Peyer's patch (tissue), 4 donors: ENCODE measurements at regions not wholly inside any gene's neighbourhood (a gene's known extent, or its start where the extent isn't known, plus 50 kb on each side); places are given as distances from the start of the nearest gene placed in this dataset.

ENCODE experiments used
- DNase-seq, 3 donors: peaks; one replicate each; pipeline ENCODE4 v3.0.0-alpha.2; 2017 to 2019
- H3K27ac ChIP-seq, 4 donors: fragments of 200-600 bp; sonication (generic); one replicate each; pipeline ENCODE4 v1.5.1; 2016 to 2019
- H3K27me3 ChIP-seq, 2 donors: fragments of 200-600 bp; sonication (generic); one replicate each; pipeline ENCODE4 v1.5.1; 2019
- H3K36me3 ChIP-seq, 3 donors: fragments of 200-600 bp; sonication (generic); one replicate each; pipeline ENCODE4 v1.5.1; 2016 to 2019
- H3K4me1 ChIP-seq, 4 donors: fragments of 200-600 bp; sonication (generic); one replicate each; pipeline ENCODE4 v1.5.1; 2016 to 2019
- H3K4me3 ChIP-seq, 4 donors: fragments of 200-600 bp; sonication (generic); 1 replicate in 3 of 4; 2 replicates in 1 of 4; pipeline ENCODE4 v1.5.1; 2016 to 2019; ENCODE audit warnings: mild to moderate bottlenecking in 1 of 4
- H3K9me3 ChIP-seq, 4 donors: fragments of 200-600 bp; sonication (generic); one replicate each; pipeline ENCODE4 v1.5.1; 2016 to 2019; ENCODE audit warnings: mild to moderate bottlenecking in 1 of 4
- POLR2A ChIP-seq, 2 donors: fragments of 450-650 bp; IDR thresholded peaks; one replicate each; pipeline ENCODE4 v1.5.1; 2017; ENCODE audit warnings: antibody characterized with exemption in 2 of 2, mild to moderate bottlenecking in 2 of 2, moderate library complexity in 2 of 2
- TF ChIP-seq, protein P1 (sequence below), 6 experiments: fragments of 450-650 bp in 4 of 6; fragments of 200-600 bp in 2 of 6; sonication (generic) in 1 of 6; IDR thresholded peaks; one replicate each; pipeline ENCODE4 v1.5.1; 2017 to 2019; ENCODE audit warnings: antibody characterized with exemption in 6 of 6, mild to moderate bottlenecking in 3 of 6, moderate library complexity in 1 of 6

DNA sequence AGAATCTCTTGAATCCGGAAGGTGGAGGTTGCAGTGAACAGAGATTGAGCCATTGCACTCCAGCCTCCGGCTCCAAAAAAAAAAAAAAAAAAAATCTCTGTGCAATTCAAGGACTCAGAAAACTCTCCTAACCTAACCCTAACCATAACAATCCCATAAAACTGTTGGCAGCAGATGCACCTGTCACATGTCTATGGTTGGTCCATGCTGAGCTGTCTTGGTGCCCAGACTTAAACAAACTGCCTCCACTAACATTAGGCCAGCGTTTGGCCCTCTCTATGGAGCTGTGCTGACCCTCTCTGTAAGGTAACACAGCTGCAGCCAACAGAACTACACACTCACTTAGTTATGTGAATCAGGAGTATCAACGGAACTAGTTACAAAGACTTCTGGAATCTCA, 132.5 kb upstream of the PTER start:
- H3K9me3 ChIP-seq = peaks cover 0 to 3% (median 0%) of the 10 kb centered on the region in 4 donors
- no peaks in the 10 kb centered on the region for H3K27me3 ChIP-seq
- H3K4me1 ChIP-seq = no peaks in the 10 kb centered on the region
- H3K4me3 ChIP-seq = no peak overlapping the region
- no peak for TF ChIP-seq POLR2A (IDR thresholded peaks at IDR 0.05)
- TF ChIP-seq, protein P1, sequence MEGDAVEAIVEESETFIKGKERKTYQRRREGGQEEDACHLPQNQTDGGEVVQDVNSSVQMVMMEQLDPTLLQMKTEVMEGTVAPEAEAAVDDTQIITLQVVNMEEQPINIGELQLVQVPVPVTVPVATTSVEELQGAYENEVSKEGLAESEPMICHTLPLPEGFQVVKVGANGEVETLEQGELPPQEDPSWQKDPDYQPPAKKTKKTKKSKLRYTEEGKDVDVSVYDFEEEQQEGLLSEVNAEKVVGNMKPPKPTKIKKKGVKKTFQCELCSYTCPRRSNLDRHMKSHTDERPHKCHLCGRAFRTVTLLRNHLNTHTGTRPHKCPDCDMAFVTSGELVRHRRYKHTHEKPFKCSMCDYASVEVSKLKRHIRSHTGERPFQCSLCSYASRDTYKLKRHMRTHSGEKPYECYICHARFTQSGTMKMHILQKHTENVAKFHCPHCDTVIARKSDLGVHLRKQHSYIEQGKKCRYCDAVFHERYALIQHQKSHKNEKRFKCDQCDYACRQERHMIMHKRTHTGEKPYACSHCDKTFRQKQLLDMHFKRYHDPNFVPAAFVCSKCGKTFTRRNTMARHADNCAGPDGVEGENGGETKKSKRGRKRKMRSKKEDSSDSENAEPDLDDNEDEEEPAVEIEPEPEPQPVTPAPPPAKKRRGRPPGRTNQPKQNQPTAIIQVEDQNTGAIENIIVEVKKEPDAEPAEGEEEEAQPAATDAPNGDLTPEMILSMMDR (IDR thresholded peaks at IDR 0.05) = no peak
- DNase-seq = no peak
- H3K36me3 ChIP-seq = no peaks in the 10 kb centered on the region
- H3K27ac ChIP-seq = no peak overlapping the region

DNA sequence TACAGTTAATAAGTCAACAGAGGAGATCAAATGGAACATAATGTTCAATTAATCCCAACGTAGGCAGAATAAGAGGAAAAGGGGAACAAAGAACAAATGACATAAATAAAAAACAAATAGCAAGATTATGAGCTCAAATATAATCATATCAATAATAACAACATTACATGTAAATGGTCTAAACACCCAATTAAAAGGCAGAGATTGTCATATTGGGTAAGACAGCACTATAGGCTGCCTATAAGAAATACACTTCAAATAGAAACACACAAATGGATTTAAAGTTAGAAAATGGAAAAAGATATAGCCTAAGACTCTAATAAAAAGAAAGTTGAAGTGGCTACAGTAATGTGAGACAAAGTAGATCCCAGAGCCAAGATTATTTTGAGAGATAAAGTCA, 126.4 kb upstream of the PTER start:
- no peak overlapping the region for H3K4me3 ChIP-seq
- DNase-seq = no peak
- TF ChIP-seq, protein P1 (IDR thresholded peaks at IDR 0.05) = no peak
- no peak for TF ChIP-seq POLR2A (IDR thresholded peaks at IDR 0.05)
- no peaks in the 10 kb centered on the region for H3K36me3 ChIP-seq
- H3K27ac ChIP-seq = no peak overlapping the region
- no peaks in the 10 kb centered on the region for H3K4me1 ChIP-seq
- H3K27me3 ChIP-seq = no peaks in the 10 kb centered on the region
- peaks cover 0 to 3% (median 0%) of the 10 kb centered on the region in 4 donors for H3K9me3 ChIP-seq

DNA sequence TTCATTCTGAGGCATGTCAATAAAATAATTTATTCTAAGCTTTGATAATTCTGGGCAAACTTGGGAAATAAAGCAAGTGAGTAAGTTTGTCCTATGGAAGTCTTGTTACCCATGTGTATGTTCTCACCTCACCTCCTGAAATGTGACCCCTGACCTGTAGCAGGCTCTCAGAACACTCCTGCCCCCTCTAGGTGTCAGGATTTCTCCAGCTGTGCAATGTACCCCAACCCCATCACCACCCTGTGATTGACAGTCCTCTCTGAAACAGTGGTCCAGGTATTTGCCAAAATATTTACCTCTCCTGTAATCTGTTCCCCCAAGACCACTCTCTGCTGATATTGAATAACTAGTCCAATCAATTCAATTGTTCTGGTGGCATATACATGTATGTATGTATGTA, 122.6 kb upstream of the PTER start:
- H3K4me1 ChIP-seq = no peaks in the 10 kb centered on the region
- H3K27ac ChIP-seq = no peak overlapping the region
- no peaks in the 10 kb centered on the region for H3K36me3 ChIP-seq
- H3K9me3 ChIP-seq = no peaks in the 10 kb centered on the region
- no peak for DNase-seq
- no peaks in the 10 kb centered on the region for H3K27me3 ChIP-seq
- TF ChIP-seq, protein P1 (IDR thresholded peaks at IDR 0.05) = no peak
- H3K4me3 ChIP-seq = no peak overlapping the region

DNA sequence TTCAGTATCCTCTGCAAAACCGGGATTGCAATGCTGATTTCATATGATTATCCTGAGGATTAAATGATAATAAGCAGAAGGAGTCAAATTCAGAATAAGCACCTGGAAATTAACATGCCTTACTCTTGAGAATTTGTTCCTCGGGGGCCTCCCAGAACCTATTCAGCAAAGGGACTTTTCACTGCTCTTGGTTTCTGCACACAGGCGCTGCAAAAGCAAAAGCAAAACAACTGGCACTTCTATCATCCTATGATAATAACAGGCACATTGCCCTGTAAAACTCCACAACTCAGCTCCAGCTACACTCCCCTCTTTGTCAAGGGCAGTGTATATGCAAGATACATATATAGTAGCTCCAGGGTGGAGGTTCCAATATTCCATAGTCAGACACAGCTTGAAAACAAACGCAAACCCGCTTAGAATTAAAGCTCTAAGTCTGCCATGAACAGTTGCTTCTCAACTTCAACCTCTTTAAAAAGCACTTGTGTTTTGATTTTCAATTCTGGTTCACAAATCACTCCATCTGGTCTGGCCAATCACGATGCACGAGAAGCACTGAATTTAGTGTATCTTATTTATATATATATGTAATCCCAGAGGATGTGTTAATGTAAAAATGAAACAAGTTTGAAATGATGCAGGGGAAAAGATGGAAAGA, 119.9 kb upstream of the PTER start:
- Histone ChIP-seq H3K27me3 (no peaks in the 10 kb centered on the region), H3K27ac (no peak overlapping the region), H3K4me1 (no peaks in the 10 kb centered on the region), H3K4me3 (no peak overlapping the region), H3K36me3 (no peaks in the 10 kb centered on the region), H3K9me3 (no peaks in the 10 kb centered on the region)
- TF ChIP-seq, protein P1 (IDR thresholded peaks at IDR 0.05) = no peak
- TF ChIP-seq POLR2A (IDR thresholded peaks at IDR 0.05) = no peak
- no peak for DNase-seq

DNA sequence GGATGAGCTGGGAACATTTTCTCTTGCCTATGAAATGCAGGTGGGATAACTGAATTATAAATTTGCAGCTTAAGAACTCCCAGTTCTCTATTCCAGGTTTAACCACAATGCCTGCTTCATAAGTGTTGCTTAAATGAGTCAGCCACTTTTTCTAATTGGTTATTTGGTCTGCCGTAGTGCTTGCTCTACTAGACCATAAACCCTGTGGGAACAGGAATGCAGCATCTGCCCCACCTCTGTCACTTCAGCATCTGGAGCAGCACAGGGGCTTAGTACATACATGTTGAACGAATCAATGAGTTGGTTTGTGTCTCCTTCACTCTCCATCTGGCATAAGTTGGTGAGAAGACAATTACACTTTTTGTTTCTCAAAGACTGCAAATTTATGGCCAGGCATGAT, 95.2 kb upstream of the PTER start:
- no peaks in the 10 kb centered on the region for H3K27me3 ChIP-seq
- DNase-seq = no peak
- no peaks in the 10 kb centered on the region for H3K4me1 ChIP-seq
- H3K9me3 ChIP-seq = no peaks in the 10 kb centered on the region
- H3K36me3 ChIP-seq = no peaks in the 10 kb centered on the region
- no peak overlapping the region for H3K27ac ChIP-seq
- no peak overlapping the region for H3K4me3 ChIP-seq
- TF ChIP-seq, protein P1 (IDR thresholded peaks at IDR 0.05) = no peak
- no peak for TF ChIP-seq POLR2A (IDR thresholded peaks at IDR 0.05)

DNA sequence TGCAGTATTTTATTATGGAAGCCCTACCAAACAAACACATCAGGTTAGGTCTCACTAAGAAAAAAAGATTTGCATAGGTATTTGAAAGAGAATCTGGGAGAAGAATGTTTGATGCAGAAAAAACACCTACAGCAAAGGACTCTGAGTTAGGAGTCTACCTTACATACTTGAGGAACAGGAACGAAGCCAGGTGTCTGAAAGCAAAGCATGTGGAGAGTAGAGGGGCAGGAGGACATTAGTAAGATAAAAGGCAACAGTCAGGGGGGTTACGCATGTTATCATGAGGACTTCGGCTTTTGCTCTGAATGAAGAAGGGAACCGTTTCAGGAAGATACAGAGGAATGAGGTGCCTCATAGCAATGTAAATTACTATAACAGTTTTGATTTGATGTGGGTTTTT, 87.9 kb upstream of the PTER start:
- H3K4me3 ChIP-seq = no peak overlapping the region
- no peak overlapping the region for H3K27ac ChIP-seq
- H3K4me1 ChIP-seq = no peaks in the 10 kb centered on the region
- H3K36me3 ChIP-seq = no peaks in the 10 kb centered on the region
- no peak for DNase-seq
- no peaks in the 10 kb centered on the region for H3K9me3 ChIP-seq
- no peaks in the 10 kb centered on the region for H3K27me3 ChIP-seq
- TF ChIP-seq, protein P1 (IDR thresholded peaks at IDR 0.05) = no peak
- no peak for TF ChIP-seq POLR2A (IDR thresholded peaks at IDR 0.05)
